Calu3 (cell line): ENCODE measurements at regions not wholly inside any gene's neighbourhood (a gene's known extent, or its start where the extent isn't known, plus 50 kb on each side); places are given as distances from the start of the nearest gene placed in this dataset.
A peak's percentile ranks its signal among the peaks of the same experiment; 100 is the strongest.

ENCODE experiments used
- BruUV-seq: library from RNA; stranded (reverse); fragments of 400-500 nt; replicated peaks from 2 replicates; lab custom pipeline; 2021; lab: Mats Ljungman, UMichigan
- CTCF ChIA-PET: fragments of 300-600 bp; sonication (Branson Sonifier 250); formaldehyde crosslinking; loops from one replicate; lab custom pipeline; 2022; ENCODE audit warnings: antibody characterized with exemption; lab: Charles Lee
- DNase-seq: peaks from one replicate; pipeline ENCODE4 v3.0.0; 2022
- H3K27ac Mint-ChIP-seq: one replicate; pipeline ENCODE4 v1.8.0; 2022; ENCODE audit warnings: mixed read lengths; ENCODE audit not compliant: unreplicated experiment
- H3K27me3 Mint-ChIP-seq: one replicate; pipeline ENCODE4 v1.8.0; 2022; ENCODE audit warnings: mixed read lengths; ENCODE audit not compliant: unreplicated experiment
- H3K36me3 Mint-ChIP-seq: one replicate; pipeline ENCODE4 v1.8.0; 2022; ENCODE audit warnings: mild to moderate bottlenecking, moderate library complexity, mixed read lengths; ENCODE audit not compliant: insufficient read depth, unreplicated experiment
- H3K4me1 Mint-ChIP-seq: one replicate; pipeline ENCODE4 v1.8.0; 2022; ENCODE audit warnings: mild to moderate bottlenecking, low read depth, mixed read lengths; ENCODE audit not compliant: unreplicated experiment
- H3K4me3 Mint-ChIP-seq: one replicate; pipeline ENCODE4 v1.8.0; 2022; ENCODE audit warnings: mild to moderate bottlenecking, low read depth, moderate library complexity, mixed read lengths; ENCODE audit not compliant: unreplicated experiment
- H3K9me3 Mint-ChIP-seq: one replicate; pipeline ENCODE4 v1.8.0; 2022; ENCODE audit warnings: low read depth, mixed read lengths; ENCODE audit not compliant: unreplicated experiment
- CTCF ChIP-seq: fragments of 200-600 bp; IDR thresholded peaks from one replicate; pipeline ENCODE4 v1.8.0; 2022; ENCODE audit warnings: antibody characterized with exemption; ENCODE audit not compliant: unreplicated experiment
- intact Hi-C: fragments of 100-400 bp; cut with micrococcal nuclease; formaldehyde crosslinking; loops from one replicate; pipeline ENCODE4 v1.10.0; 2022; ENCODE audit not compliant: unreplicated experiment

- H3K4me3 Mint-ChIP-seq: no peak overlapping the region
- peaks cover 3% of the 10 kb centered on the region for H3K9me3 Mint-ChIP-seq
- H3K36me3 Mint-ChIP-seq: no peaks in the 10 kb centered on the region
- no peaks in the 10 kb centered on the region for H3K4me1 Mint-ChIP-seq
- TF ChIP-seq CTCF: no peak
- no peak for DNase-seq
- intact Hi-C loops: no loop called here
- BruUV-seq: no TSS peak
- H3K27me3 Mint-ChIP-seq: no peaks in the 10 kb centered on the region
- CTCF ChIA-PET: no interaction called here
- H3K27ac Mint-ChIP-seq: no peak overlapping the region
Measured at GRCh38 chrX:26873736-26874135, 589.4 kb downstream of the PPP4R3C start.

- DNase-seq: no peak
- CTCF ChIA-PET: no interaction called here
- Mint-ChIP-seq H3K4me3 (no peak overlapping the region), H3K36me3 (no peaks in the 10 kb centered on the region), H3K9me3 (peaks cover 3% of the 10 kb centered on the region), H3K27me3 (no peaks in the 10 kb centered on the region), H3K4me1 (no peaks in the 10 kb centered on the region), H3K27ac (no peak overlapping the region)
- no TSS peak for BruUV-seq
- intact Hi-C loops: no loop called here
- no peak for TF ChIP-seq CTCF
Measured at GRCh38 chrX:26871967-26872366, 591.2 kb downstream of the PPP4R3C start.

GRCh38 chrX:26851981-26852380, 611.2 kb downstream of the PPP4R3C start:
- Mint-ChIP-seq H3K9me3 (no peaks in the 10 kb centered on the region), H3K4me1 (no peaks in the 10 kb centered on the region), H3K27me3 (no peaks in the 10 kb centered on the region), H3K36me3 (no peaks in the 10 kb centered on the region), H3K27ac (no peak overlapping the region), H3K4me3 (no peak overlapping the region)
- no peak for TF ChIP-seq CTCF
- DNase-seq: peak; percentile 2
- no TSS peak for BruUV-seq
- CTCF ChIA-PET: no interaction called here
- intact Hi-C loops: loop anchor here (2.0 kb wide), 1 partner anchor 335 kb away; no protein-coding TSS in a partner anchor

- Mint-ChIP-seq H3K36me3 (no peaks in the 10 kb centered on the region), H3K4me3 (no peak overlapping the region), H3K27me3 (no peaks in the 10 kb centered on the region), H3K4me1 (no peaks in the 10 kb centered on the region), H3K27ac (no peak overlapping the region), H3K9me3 (no peaks in the 10 kb centered on the region)
- no peak for TF ChIP-seq CTCF
- CTCF ChIA-PET: no interaction called here
- no TSS peak for BruUV-seq
- intact Hi-C loops: no loop called here
- no peak for DNase-seq
Measured at GRCh38 chrX:26848511-26848910, 614.6 kb downstream of the PPP4R3C start.
